Activated naive CD4-positive, alpha-beta T cell treated with anti-CD3 and anti-CD28 coated beads, Interleukin-2, amount 50 U/mL, for 72 hours (primary cell): ENCODE measurements at regions not wholly inside any gene's neighbourhood (a gene's known extent, or its start where the extent isn't known, plus 50 kb on each side); places are given as distances from the start of the nearest gene placed in this dataset.
"Not testable (repeated sequence)": the region's sequence is repeated elsewhere in the genome, so short reads cannot be mapped to it uniquely, and the experiment has no call there.

Experiments used
- ATAC-seq, 2 donors: fragments of 150-1000 bp; cut with Tn5 transposase; 2 replicates each; pipeline ENCODE4 v1.10.0; 2021; ENCODE audit warnings: mild to moderate bottlenecking in 2 of 2, moderate library complexity in 2 of 2
- DNase-seq, 2 donors: peaks; one replicate each; pipeline ENCODE4 v3.0.0; 2021 to 2022; ENCODE audit warnings: low spot score in 2 of 2
- H3K27ac Mint-ChIP-seq, 2 donors: one replicate each; pipeline ENCODE4 v1.8.0; 2022; ENCODE audit warnings: mild to moderate bottlenecking in 2 of 2, mixed read lengths in 2 of 2
- H3K36me3 Mint-ChIP-seq, 2 donors: one replicate each; pipeline ENCODE4 v1.8.0; 2022; ENCODE audit warnings: mixed read lengths in 2 of 2
- H3K9me3 Mint-ChIP-seq, 2 donors: one replicate each; pipeline ENCODE4 v1.8.0; 2022; ENCODE audit warnings: mixed read lengths in 2 of 2

DNA sequence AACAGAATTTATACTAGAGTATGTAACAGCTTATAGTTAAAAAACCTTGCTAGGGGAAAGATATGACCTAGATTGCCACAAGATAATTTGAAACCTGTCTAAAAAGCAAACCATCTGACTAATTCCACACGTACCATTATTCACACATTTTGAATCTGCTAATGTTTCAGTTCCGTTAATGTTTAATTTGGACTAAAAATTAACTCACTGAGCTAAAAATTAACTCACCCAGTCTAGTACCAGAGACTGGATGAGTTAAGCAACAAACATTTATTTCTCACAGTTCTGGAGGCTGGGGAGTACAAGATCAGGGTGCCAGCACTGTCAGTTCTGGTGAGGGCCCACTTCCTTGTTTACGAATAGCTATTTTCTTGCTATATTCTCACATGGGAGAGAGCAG is 231.5 kb upstream of the DIAPH2 start:
- H3K36me3 Mint-ChIP-seq: no peaks in the 10 kb centered on the region
- H3K9me3 Mint-ChIP-seq: no peaks in the 10 kb centered on the region
- ATAC-seq (no peak), DNase-seq (no peak)
- H3K27ac Mint-ChIP-seq: no peak overlapping the region

- no peak for ATAC-seq
- DNase-seq: no peak
- H3K27ac Mint-ChIP-seq: no peak overlapping the region
- H3K9me3 Mint-ChIP-seq: no peaks in the 10 kb centered on the region
- H3K36me3 Mint-ChIP-seq: no peaks in the 10 kb centered on the region
Observed at GRCh38 chrX:96455078-96455477, 229.6 kb upstream of the DIAPH2 start.

DNA sequence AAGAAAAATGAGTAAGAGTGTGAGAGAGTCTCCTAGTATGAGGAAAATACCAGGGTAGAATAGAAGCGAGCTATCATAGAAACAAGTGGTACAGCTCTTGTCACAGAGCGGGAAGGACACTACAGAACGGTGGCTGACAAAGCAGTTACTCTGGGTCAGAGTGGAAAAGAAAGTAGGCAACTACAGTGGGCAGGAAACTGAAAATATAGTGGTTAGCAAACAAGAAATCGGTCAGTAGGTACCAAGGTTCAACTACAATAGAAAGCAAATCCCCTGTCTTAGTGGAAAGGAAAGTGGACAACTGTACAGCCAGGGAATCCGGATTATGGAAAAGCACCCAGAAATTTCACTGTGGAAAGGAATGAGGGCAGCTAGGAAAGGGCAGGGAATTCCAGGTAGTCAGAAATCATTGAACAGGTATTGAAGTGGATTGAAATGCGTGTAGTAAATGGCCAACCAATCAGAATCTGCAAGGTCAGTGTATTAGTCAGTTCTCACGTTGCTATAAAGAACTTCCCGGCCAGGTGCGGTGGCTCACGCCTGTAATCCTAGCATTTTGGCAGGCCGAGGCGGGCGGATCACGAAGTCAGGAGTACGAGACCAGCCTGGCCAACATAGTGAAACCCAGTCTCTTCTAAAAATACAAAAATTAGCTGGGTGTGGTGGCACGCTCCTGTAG is 219.6 kb upstream of the DIAPH2 start:
- no peaks in the 10 kb centered on the region for H3K36me3 Mint-ChIP-seq
- DNase-seq (no peak), ATAC-seq (no peak)
- no peaks in the 10 kb centered on the region for H3K9me3 Mint-ChIP-seq
- H3K27ac Mint-ChIP-seq: no peak overlapping the region

DNA sequence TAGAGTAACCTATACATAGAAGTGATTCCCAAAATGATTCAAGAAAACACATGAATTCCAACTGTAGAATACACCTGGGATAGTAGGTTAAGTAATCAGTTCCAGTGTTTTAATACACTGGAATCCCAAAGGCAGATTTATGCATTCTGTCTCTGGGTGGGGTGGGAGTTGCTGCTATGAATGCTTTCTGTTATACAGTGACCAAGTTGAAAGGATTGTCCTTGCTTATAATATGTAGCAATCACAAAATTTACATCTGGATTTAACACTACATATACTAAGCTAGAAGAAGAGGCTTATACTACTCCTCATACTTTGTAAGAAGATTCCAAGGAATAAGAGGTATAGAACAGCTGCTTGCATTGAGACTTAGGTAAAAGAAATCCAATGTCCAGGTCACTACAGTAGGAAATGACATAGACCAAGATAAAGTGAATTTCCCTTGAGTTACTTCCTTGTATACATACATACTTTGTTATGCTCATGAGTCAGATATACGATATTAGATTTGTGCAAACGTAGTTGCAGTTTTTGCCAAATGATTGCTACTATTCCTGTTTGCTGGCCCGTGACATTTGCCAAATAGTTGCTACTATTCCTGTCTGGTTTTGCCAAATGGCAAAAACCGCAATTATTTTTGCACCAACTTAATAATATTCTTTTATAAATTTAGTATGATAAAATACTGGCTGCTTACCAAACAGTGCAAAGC is 210.5 kb upstream of the DIAPH2 start:
- Mint-ChIP-seq H3K9me3 (no peaks in the 10 kb centered on the region), H3K27ac (no peak overlapping the region), H3K36me3 (no peaks in the 10 kb centered on the region)
- DNase-seq (no peak), ATAC-seq (no peak)

DNA sequence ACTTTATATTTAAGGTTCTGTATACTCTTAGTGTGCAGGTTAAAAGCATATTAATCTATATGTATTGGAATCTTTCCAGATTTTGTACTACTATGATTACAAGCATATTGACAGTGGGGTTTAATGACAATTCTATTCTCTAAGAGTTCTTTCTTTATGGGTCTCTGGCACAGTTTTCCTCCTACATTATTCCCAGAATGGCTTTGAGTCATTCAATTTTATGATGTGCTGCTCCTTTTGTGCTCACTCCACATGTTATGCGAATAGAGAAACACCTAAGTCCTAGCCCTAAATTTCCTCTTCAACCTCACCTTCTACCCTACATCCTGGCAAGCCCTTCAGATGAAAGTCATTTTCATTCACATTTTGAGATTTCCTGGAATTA is 209.9 kb upstream of the DIAPH2 start:
- Mint-ChIP-seq H3K9me3 (no peaks in the 10 kb centered on the region), H3K36me3 (no peaks in the 10 kb centered on the region), H3K27ac (no peak overlapping the region)
- ATAC-seq (no peak), DNase-seq (no peak)

DNA sequence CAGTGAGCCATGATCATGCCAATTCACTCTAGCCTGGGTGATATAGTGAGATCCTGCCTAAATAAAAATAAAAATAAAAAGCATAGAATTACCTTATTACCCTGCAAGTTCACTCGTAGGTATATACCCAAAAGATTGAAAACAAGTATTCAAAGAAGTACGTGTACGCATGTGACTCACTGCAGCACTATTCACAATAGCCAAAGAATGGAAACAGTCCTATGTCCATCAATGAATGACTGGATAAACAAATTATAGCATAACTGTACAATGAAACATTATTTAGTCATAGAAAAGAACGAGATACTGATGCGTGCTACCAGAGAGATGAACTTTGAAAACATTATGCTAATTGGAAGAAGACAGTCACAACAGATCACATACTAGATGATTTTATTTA is 204.6 kb upstream of the DIAPH2 start:
- Mint-ChIP-seq H3K9me3 (no peaks in the 10 kb centered on the region), H3K27ac (no peak overlapping the region), H3K36me3 (no peaks in the 10 kb centered on the region)
- DNase-seq (no peak), ATAC-seq (no peak)

DNA sequence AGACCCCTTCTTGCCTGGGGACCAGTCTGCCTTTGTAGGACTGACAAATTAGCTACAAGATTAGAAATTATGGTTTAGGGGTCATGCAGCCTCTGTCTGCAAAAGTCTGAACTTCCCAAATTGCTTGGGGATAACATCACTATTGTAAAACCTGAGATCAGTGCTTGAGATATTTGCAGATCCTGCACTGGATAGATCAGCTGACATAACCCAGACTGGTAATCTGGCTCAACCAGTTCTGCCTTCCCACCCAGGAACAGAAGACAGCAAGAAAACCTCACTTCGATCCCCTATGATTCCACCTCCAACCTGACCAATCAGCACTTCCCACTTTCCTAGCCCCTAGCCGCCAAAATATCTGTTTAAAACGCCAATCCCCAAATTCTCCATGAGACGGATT is 202.8 kb upstream of the DIAPH2 start:
- no peak overlapping the region for H3K27ac Mint-ChIP-seq
- DNase-seq: no peak
- H3K9me3 Mint-ChIP-seq: no peaks in the 10 kb centered on the region
- no peaks in the 10 kb centered on the region for H3K36me3 Mint-ChIP-seq
- ATAC-seq: no peak

DNA sequence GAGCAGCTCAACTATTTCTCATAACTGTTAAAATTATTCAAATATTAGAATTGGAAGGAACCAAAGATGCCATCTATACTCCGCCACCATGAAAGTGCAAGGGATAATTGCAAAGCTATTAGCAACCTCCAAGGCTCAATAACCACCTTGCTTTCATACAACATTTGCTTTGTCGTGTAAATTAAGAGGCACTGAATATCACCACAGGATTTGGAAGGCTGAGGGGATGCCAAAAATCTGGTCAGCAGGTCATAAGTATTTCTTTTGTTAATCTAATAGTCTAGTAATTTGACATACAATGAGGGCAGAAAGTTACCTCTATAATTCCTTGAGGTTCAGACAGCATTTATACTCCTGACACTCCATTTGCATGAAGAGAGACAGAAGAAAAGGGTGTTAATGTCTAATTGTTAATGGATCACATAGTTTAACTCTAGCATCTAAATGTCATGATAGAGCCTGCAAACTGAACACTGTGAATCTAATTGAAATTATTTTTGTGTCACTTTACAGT is 200.9 kb upstream of the DIAPH2 start:
- no peak for DNase-seq
- no peaks in the 10 kb centered on the region for H3K9me3 Mint-ChIP-seq
- H3K36me3 Mint-ChIP-seq: no peaks in the 10 kb centered on the region
- no peak for ATAC-seq
- no peak overlapping the region for H3K27ac Mint-ChIP-seq

GRCh38 chrX:96486687-96487086 is 198.0 kb upstream of the DIAPH2 start:
- not testable (repeated sequence) for H3K27ac Mint-ChIP-seq, ATAC-seq, H3K9me3 Mint-ChIP-seq, H3K36me3 Mint-ChIP-seq, DNase-seq

DNA sequence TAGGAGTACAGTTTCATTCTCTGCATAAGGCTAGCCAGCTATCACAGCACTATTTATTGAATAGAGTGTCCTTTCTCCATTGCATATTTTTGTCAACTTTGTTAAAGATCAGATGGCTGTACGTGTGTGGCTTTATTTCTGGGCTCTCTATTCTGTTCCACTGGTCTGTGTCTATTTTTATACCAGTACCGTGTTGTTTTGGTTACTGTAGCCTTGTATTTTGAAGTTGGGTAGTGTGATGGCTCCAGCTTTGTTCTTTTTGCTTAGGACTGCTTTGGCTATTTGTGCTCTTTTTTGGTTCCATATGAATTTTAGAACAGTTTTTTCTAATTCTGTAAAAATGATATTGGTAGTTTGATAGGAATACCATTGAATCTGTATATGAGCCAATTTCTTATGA is 182.1 kb upstream of the DIAPH2 start:
- no peak overlapping the region for H3K27ac Mint-ChIP-seq
- ATAC-seq (no peak), DNase-seq (no peak)
- no peaks in the 10 kb centered on the region for H3K9me3 Mint-ChIP-seq
- H3K36me3 Mint-ChIP-seq: no peaks in the 10 kb centered on the region

- not testable (repeated sequence) for ATAC-seq, H3K27ac Mint-ChIP-seq, H3K9me3 Mint-ChIP-seq, H3K36me3 Mint-ChIP-seq, DNase-seq
Observed at GRCh38 chrX:96529386-96529785, 155.3 kb upstream of the DIAPH2 start.

DNA sequence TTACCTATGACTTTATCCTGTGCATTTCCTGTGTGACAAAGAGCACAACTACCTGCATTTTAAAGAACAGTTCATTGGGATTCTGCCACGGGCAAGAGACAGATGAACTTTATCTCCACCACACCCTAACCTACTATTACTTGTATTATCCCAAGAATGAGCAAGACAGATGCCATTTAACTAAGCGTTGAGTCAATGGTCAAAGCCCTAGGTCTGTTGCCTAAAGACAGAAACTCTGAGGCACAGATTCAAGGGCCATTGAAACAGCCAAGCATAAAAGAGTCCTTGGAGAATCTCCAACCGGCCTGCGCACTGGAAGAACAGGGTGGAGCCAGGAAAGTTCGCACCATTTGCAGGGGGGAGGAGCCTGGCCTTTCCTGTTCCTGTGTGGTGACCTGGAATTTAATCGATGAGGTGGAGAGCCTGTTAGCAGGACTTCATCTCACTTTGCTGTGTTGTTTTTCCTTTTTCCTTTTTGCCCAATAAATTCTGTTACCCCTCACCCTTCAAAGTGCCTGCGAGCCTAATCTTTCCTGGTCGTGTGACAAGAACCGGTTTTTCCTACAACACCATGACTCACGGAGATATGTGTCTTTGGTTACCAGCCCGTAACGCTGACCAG is 146.4 kb upstream of the DIAPH2 start:
- Mint-ChIP-seq H3K27ac (no peak overlapping the region), H3K9me3 (no peaks in the 10 kb centered on the region), H3K36me3 (no peaks in the 10 kb centered on the region)
- ATAC-seq (no peak), DNase-seq (no peak)

DNA sequence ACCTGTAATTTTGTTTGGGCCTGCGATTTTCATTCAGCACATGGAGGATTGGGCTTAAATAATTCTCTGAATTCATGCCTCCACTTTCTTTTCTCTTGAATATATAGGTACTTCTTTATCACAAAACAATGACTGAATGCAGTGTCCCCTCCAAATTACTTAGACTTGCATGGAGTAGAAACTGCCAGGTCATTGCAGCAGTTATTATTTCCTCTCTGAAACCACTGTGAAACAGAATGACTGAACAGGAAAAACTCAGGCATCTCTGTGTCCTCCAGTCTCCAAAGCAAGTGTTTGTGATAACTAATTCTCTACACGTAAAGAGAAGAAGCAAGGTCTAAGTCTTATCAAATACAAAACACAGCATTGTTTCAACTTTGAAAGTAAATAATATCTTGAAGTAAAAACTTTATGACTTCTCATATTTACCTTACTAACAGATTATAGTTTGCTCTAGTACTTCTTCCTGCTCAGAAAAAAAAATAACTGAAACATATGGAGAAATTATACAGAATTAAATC is 144.5 kb upstream of the DIAPH2 start:
- no peak overlapping the region for H3K27ac Mint-ChIP-seq
- no peaks in the 10 kb centered on the region for H3K9me3 Mint-ChIP-seq
- DNase-seq (no peak), ATAC-seq (no peak)
- H3K36me3 Mint-ChIP-seq: no peaks in the 10 kb centered on the region

DNA sequence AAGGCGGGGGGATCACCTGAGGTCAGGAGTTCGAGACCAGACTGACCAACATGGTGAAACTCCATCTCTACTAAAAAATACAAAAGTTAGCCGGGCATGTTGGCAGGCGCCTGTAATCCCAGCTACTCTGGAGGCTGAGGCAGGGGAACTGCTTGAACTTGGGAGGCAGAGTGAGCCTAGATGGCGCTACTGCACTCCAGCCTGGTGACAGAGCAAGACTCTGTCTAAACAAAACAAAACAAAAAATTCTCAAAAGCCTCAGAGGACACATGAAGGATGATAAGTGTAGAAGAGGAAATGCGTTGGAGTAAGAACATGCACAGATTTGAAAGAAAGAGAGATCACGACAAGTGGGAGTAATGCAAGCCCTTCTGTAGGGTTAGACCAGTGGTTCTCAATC is 138.4 kb upstream of the DIAPH2 start:
- ATAC-seq, H3K27ac Mint-ChIP-seq, DNase-seq, H3K9me3 Mint-ChIP-seq, H3K36me3 Mint-ChIP-seq: not testable (repeated sequence)

- no peak for ATAC-seq
- DNase-seq: no peak
- Mint-ChIP-seq H3K9me3 (no peaks in the 10 kb centered on the region), H3K36me3 (no peaks in the 10 kb centered on the region), H3K27ac (no peak overlapping the region)
Observed at GRCh38 chrX:96551322-96551872, 133.2 kb upstream of the DIAPH2 start.

DNA sequence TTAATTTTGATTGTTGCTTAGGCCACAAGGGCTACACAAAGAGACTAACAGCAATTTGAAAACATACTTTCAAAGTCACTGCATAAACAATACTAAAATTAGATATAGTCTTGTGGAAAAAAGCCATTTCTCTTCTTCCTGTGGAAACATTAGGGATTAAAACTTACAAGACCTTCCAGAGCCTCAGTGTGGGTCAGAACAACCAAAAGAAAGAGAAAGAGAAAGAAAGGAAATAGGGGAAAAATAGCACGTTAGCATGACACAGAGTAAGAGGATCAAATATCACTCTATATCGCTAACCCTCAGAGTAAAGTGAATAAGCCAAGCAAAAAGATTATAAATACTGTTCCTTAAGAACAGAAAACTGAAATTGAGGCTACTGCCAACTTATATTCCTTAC is 127.8 kb upstream of the DIAPH2 start:
- Mint-ChIP-seq H3K27ac (no peak overlapping the region), H3K9me3 (no peaks in the 10 kb centered on the region), H3K36me3 (no peaks in the 10 kb centered on the region)
- DNase-seq: no peak
- ATAC-seq: no peak

DNA sequence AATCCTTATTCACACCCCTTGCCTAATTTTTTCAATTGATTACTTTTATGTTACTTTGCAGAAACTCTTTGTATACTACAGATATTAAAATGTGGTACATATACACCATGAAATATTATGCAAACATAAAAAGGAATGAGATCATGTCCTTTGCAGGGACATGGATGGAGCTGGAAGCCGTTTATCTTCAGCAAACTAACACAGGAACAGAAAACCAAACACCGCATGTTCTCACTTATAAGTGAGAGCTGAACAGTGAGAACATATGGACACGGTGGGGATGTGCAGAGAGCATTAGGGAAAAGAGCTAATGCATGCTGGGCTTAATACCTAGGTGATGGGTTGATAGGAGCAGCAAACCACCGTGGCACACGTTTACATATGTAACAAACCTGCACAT is 123.5 kb upstream of the DIAPH2 start:
- not testable (repeated sequence) for H3K9me3 Mint-ChIP-seq, H3K36me3 Mint-ChIP-seq, H3K27ac Mint-ChIP-seq, ATAC-seq, DNase-seq
